A549 (cell line): ENCODE measurements at regions not wholly inside any gene's neighbourhood (a gene's known extent, or its start where the extent isn't known, plus 50 kb on each side); places are given as distances from the start of the nearest gene placed in this dataset.

Source experiments
- ATAC-seq, 2 experiments: fragments of 200-7000 bp in 1 of 2; fragments of >200 bp in 1 of 2; cut with Nextera tagmentation in 1 of 2; cut with Tn5 transposase in 1 of 2; 3 replicates each; pipeline versions ENCODE4 v1.8.0 to v1.9.1; 2018 to 2020; ENCODE audit warnings: mild to moderate bottlenecking in 1 of 2, moderate library complexity in 1 of 2
- CTCF ChIA-PET: fragments of 300-600 bp; sonication (Branson Sonifier 250); formaldehyde crosslinking; extraction: SDS; loops from one replicate; lab custom pipeline; 2021; ENCODE audit warnings: antibody characterized with exemption, inconsistent platforms; lab: Yijun Ruan, JAX
- POLR2A ChIA-PET: fragments of 350-600 bp; formaldehyde crosslinking; extraction: SDS; loops from one replicate; lab custom pipeline; 2021; ENCODE audit warnings: antibody characterized with exemption, inconsistent platforms; lab: Yijun Ruan, JAX
- DNase-seq, 2 experiments: peaks; one replicate each; pipeline versions ENCODE4 v3.0.0 to v3.0.0-alpha.2; 2011 to 2016; ENCODE audit warnings: low read depth in 1 of 2, low spot score in 1 of 2
- FAIRE-seq: peaks from 2 replicates; lab custom pipeline; 2011; peaks lifted over from hg19 to GRCh38; lab: Jason Lieb, UNC
- H3K27ac ChIP-seq, 2 experiments: fragments of >200 bp; sonication (Bioruptor Twin); formaldehyde crosslinking; 3 replicates each; pipeline ENCODE4 v1.5.1; 2016 to 2017
- H3K4me1 ChIP-seq: fragments of >200 bp; sonication (Bioruptor Twin); formaldehyde crosslinking; 3 replicates; pipeline ENCODE4 v1.6.1; 2016
- H3K4me2 ChIP-seq: fragments of >200 bp; sonication (Bioruptor Twin); formaldehyde crosslinking; 3 replicates; pipeline ENCODE4 v1.6.1; 2016
- H3K4me3 ChIP-seq: fragments of >200 bp; sonication (Bioruptor Twin); formaldehyde crosslinking; 3 replicates; pipeline ENCODE4 v1.5.1; 2016
- H3K9me3 ChIP-seq: fragments of >200 bp; sonication (Bioruptor Twin); formaldehyde crosslinking; 3 replicates; pipeline ENCODE4 v1.6.1; 2016
- CBX2 ChIP-seq: fragments of 200-600 bp; sonication (generic); IDR thresholded peaks from 2 replicates; pipeline ENCODE4 v1.6.1; 2016; ENCODE audit warnings: low read depth, mild to moderate bottlenecking, borderline replicate concordance
- CHD2 ChIP-seq: fragments of 150-350 bp; IDR thresholded peaks from 2 replicates; pipeline ENCODE4 v1.6.1; 2014; ENCODE audit warnings: low read length; ENCODE audit not compliant: partially characterized antibody
- CHD4 ChIP-seq: fragments of 200-600 bp; sonication (generic); IDR thresholded peaks from 2 replicates; pipeline ENCODE4 v1.6.1; 2016; ENCODE audit warnings: antibody characterized with exemption, mild to moderate bottlenecking, borderline replicate concordance
- EHMT2 ChIP-seq: fragments of 200-600 bp; sonication (generic); IDR thresholded peaks from 2 replicates; pipeline ENCODE4 v1.6.1; 2016; ENCODE audit warnings: antibody characterized with exemption, low read depth, mild to moderate bottlenecking, moderate library complexity
- EP300 ChIP-seq, 2 experiments: fragments of >200 bp; sonication (Bioruptor Twin); formaldehyde crosslinking; IDR thresholded peaks; 2 replicates in 1 of 2; 3 replicates in 1 of 2; pipeline ENCODE4 v1.6.1; 2016 to 2017
- HDAC2 ChIP-seq: fragments of 200-600 bp; sonication (generic); IDR thresholded peaks from 2 replicates; pipeline ENCODE4 v1.6.1; 2016
- HOXB13 ChIP-seq: fragments of 250-450 bp; sonication (Bioruptor Pico); IDR thresholded peaks from 2 replicates; pipeline ENCODE4 v1.5.0; 2020; ENCODE audit warnings: low read depth, mild to moderate bottlenecking, moderate library complexity
- MAZ ChIP-seq: fragments of 150-350 bp; IDR thresholded peaks from 2 replicates; pipeline ENCODE4 v1.6.1; 2014; ENCODE audit warnings: antibody characterized with exemption, low read depth, low read length, borderline replicate concordance
- NFE2L2 ChIP-seq: fragments of 150-350 bp; conservative IDR thresholded peaks from 2 replicates; pipeline ENCODE4 v1.6.1; 2014; ENCODE audit warnings: low read length
- NR3C1 ChIP-seq: fragments of >200 bp; sonication (Bioruptor Twin); formaldehyde crosslinking; IDR thresholded peaks from 3 replicates; pipeline ENCODE4 v1.6.1; 2017
- POLR2A ChIP-seq: IDR thresholded peaks from 2 replicates; pipeline ENCODE4 v1.6.1; 2012; ENCODE audit warnings: mild to moderate bottlenecking, low read length
- RFX5 ChIP-seq: fragments of 450-650 bp; IDR thresholded peaks from 2 replicates; pipeline ENCODE4 v1.7.1; 2014; ENCODE audit warnings: antibody characterized with exemption, mild to moderate bottlenecking, moderate library complexity
- RNF2 ChIP-seq: fragments of 200-600 bp; sonication (generic); IDR thresholded peaks from 2 replicates; pipeline ENCODE4 v1.6.1; 2016; ENCODE audit warnings: low read depth, mild to moderate bottlenecking, antibody characterized with exemption, moderate library complexity, borderline replicate concordance
- TP53 ChIP-seq: fragments of 250-450 bp; sonication (Bioruptor Pico); IDR thresholded peaks from 2 replicates; pipeline ENCODE4 v1.5.0; 2021; ENCODE audit warnings: mild to moderate bottlenecking, moderate library complexity
- ZC3H11A ChIP-seq: fragments of 450-650 bp; IDR thresholded peaks from 2 replicates; pipeline ENCODE4 v1.6.1; 2014; ENCODE audit warnings: antibody characterized with exemption, mild to moderate bottlenecking
- ZFP36 ChIP-seq: fragments of 450-650 bp; IDR thresholded peaks from 2 replicates; pipeline ENCODE4 v1.6.1; 2014; ENCODE audit warnings: borderline replicate concordance; ENCODE audit not compliant: partially characterized antibody
- ZNF302 ChIP-seq: fragments of 250-450 bp; sonication (Bioruptor Pico); IDR thresholded peaks from 2 replicates; pipeline ENCODE4 v1.9.0; 2021; ENCODE audit warnings: inconsistent platforms, mild to moderate bottlenecking, moderate library complexity
- WGBS: methylation state at CpG from one replicate; pipeline ENCODE4 v1.1.6; 2017; ENCODE audit errors: missing lambda C conversion rate; 5-methylcytosine and 5-hydroxymethylcytosine counted together
- TF ChIP-seq, protein P1 (sequence below): fragments of 450-650 bp; IDR thresholded peaks from 2 replicates; pipeline ENCODE4 v1.6.1; 2014; ENCODE audit warnings: antibody characterized with exemption
- TF ChIP-seq, protein P2 (sequence below): IDR thresholded peaks from 2 replicates; pipeline ENCODE4 v1.6.1; 2012
- TF ChIP-seq, protein P3 (sequence below): IDR thresholded peaks from 2 replicates; pipeline ENCODE4 v1.6.1; 2012; ENCODE audit warnings: low read depth, borderline replicate concordance
- TF ChIP-seq, protein P4 (sequence below): fragments of >200 bp; sonication (Bioruptor Twin); formaldehyde crosslinking; IDR thresholded peaks from 3 replicates; pipeline ENCODE4 v1.5.1; 2016

DNA sequence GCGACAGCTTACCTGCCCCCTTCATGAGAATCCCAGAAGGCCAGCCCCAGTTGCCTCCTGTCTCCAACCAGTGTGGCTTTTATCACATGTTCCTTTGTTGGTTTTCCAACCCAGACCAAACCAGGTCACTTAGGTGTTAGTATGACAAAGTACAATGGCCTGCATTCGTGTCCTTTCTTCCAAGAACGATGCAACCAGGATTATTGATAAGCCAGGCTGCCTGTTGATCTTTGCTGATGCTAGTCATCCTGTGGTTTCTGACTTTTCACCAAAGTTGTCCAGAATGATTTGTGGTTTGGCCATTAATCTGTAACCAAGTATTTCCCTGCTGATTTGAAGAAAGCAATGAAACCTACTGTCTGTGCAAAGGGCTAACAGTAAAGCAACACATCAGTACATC is 191.4 kb downstream of the CYLD start:
- ChIA-PET CTCF (no interaction called here), POLR2A (no interaction called here)
- TF ChIP-seq HOXB13: no peak
- no peak for TF ChIP-seq EP300 (IDR thresholded peaks at IDR 0.05)
- TF ChIP-seq NFE2L2: no peak
- TF ChIP-seq MAZ: no peak
- TF ChIP-seq RNF2: no peak
- TF ChIP-seq CHD4: no peak
- no peak for TF ChIP-seq CBX2
- TF ChIP-seq, protein P1, sequence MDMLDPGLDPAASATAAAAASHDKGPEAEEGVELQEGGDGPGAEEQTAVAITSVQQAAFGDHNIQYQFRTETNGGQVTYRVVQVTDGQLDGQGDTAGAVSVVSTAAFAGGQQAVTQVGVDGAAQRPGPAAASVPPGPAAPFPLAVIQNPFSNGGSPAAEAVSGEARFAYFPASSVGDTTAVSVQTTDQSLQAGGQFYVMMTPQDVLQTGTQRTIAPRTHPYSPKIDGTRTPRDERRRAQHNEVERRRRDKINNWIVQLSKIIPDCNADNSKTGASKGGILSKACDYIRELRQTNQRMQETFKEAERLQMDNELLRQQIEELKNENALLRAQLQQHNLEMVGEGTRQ: no peak
- TF ChIP-seq RFX5: no peak
- TF ChIP-seq ZC3H11A: no peak
- no peak for TF ChIP-seq NR3C1
- no peak for TF ChIP-seq EHMT2
- TF ChIP-seq HDAC2: no peak
- TF ChIP-seq, protein P2, sequence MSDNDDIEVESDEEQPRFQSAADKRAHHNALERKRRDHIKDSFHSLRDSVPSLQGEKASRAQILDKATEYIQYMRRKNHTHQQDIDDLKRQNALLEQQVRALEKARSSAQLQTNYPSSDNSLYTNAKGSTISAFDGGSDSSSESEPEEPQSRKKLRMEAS: no peak
- TF ChIP-seq, protein P3, sequence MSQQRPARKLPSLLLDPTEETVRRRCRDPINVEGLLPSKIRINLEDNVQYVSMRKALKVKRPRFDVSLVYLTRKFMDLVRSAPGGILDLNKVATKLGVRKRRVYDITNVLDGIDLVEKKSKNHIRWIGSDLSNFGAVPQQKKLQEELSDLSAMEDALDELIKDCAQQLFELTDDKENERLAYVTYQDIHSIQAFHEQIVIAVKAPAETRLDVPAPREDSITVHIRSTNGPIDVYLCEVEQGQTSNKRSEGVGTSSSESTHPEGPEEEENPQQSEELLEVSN: no peak
- H3K4me1 ChIP-seq: no peaks in the 10 kb centered on the region
- H3K9me3 ChIP-seq: no peaks in the 10 kb centered on the region
- FAIRE-seq (no peak), DNase-seq (no peak), ATAC-seq (no peak)
- no peak overlapping the region for H3K4me3 ChIP-seq
- 7% methylated on average over 3 of the region's 3 CpGs for WGBS
- H3K27ac ChIP-seq: no peak overlapping the region
- no peak overlapping the region for H3K4me2 ChIP-seq

DNA sequence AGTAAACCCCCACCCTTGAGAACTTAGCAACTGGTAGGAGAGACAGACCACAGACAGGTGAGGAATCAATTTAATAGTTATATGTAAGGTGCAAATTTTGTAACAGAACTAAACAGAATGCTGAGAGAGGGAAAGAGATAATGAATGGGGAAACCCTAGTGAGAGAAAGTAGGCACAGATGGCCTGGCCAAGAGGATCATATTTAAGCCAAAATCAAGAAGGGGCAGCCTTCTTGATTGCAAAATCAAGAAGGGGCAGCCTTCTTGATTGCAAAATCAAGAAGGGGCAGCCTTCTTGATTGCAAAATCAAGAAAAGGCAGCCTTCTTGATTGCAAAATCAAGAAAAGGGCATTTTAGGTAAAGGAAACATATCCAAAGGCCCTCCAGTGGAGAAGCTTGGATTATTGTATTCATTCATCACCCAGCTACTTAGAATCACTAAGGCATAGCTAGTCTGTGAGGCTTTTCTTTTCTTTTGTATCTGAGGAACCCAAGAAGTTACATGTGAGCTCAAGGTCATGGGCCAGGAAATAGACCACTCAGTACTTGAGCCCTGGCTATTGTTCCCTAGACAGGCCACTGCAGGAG is 190.6 kb downstream of the CYLD start:
- H3K4me1 ChIP-seq: no peaks in the 10 kb centered on the region
- H3K4me3 ChIP-seq: no peak overlapping the region
- no peak overlapping the region for H3K4me2 ChIP-seq
- H3K27ac ChIP-seq: no peak overlapping the region
- ATAC-seq (no peak), DNase-seq (no peak), FAIRE-seq (no peak)
- CTCF ChIA-PET: no interaction called here
- TF ChIP-seq EP300 (IDR thresholded peaks at IDR 0.05): no peak
- TF ChIP-seq, protein P4, sequence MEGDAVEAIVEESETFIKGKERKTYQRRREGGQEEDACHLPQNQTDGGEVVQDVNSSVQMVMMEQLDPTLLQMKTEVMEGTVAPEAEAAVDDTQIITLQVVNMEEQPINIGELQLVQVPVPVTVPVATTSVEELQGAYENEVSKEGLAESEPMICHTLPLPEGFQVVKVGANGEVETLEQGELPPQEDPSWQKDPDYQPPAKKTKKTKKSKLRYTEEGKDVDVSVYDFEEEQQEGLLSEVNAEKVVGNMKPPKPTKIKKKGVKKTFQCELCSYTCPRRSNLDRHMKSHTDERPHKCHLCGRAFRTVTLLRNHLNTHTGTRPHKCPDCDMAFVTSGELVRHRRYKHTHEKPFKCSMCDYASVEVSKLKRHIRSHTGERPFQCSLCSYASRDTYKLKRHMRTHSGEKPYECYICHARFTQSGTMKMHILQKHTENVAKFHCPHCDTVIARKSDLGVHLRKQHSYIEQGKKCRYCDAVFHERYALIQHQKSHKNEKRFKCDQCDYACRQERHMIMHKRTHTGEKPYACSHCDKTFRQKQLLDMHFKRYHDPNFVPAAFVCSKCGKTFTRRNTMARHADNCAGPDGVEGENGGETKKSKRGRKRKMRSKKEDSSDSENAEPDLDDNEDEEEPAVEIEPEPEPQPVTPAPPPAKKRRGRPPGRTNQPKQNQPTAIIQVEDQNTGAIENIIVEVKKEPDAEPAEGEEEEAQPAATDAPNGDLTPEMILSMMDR: no peak
- no peak for TF ChIP-seq POLR2A
- no peak for TF ChIP-seq ZNF302 (CRISPR knock-in tag)
- no peak for TF ChIP-seq TP53 (CRISPR knock-in tag)
- TF ChIP-seq MAZ: no peak
- no peak for TF ChIP-seq ZFP36
- no peaks in the 10 kb centered on the region for H3K9me3 ChIP-seq
- POLR2A ChIA-PET: no interaction called here

DNA sequence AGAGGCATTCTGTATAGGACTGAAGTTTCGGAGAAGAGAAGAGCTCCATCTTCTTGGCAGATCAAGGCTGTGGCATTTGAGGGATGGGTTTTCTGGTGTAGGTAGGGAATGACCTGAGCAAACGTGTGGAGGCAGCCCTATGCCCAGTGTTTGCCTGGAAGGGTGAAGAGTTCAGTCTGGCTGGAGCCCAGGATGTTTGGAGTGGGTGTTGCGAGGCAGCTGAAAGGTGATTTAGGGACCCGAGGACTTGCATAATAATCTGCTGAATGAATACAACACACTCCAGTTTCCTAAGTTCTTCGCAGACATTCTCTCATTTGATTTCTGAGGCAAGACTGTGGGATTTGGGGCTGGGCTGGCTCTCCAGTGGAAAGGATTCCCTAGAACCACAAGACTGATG is 186.2 kb downstream of the CYLD start:
- Histone ChIP-seq H3K4me3 (no peak overlapping the region), H3K27ac (no peak overlapping the region), H3K9me3 (no peaks in the 10 kb centered on the region), H3K4me2 (no peak overlapping the region), H3K4me1 (no peaks in the 10 kb centered on the region)
- no peak for ATAC-seq
- 16% methylated on average over 5 of the region's 5 CpGs for WGBS
- ChIA-PET CTCF (no interaction called here), POLR2A (no interaction called here)
- no peak for TF ChIP-seq CHD2
- DNase-seq: no peak
- no peak for FAIRE-seq
